ENCODE measurements at regions not wholly inside any gene's neighbourhood (a gene's known extent, or its start where the extent isn't known, plus 50 kb on each side); places are given as distances from the start of the nearest gene placed in this dataset.

- Histone ChIP-seq H3K4me3 (ENCODE audit: low read length) (no peak overlapping the region), H3K4me1 (ENCODE audit: low read length) (no peaks in the 10 kb centered on the region), H3K4me2 (ENCODE audit: low read depth, low read length) (no peak overlapping the region), H4K20me1 (ENCODE audit: insufficient read depth, low read length) (no peaks in the 10 kb centered on the region), H2AFZ (ENCODE audit: low read length) (no peak overlapping the region), H3K9me3 (replicated peaks; ENCODE audit: insufficient read depth, low read length) (no peaks in the 10 kb centered on the region), H3K27ac (ENCODE audit: low read length) (no peak overlapping the region), H3F3A (ENCODE audit: insufficient read depth, low read length) (no peaks in the 10 kb centered on the region), H3K36me3 (replicated peaks; ENCODE audit: insufficient read depth, low read length) (no peaks in the 10 kb centered on the region), H3K79me2 (ENCODE audit: low read length) (no peaks in the 10 kb centered on the region), H3K9ac (ENCODE audit: low read length) (no peak overlapping the region), H3K9me2 (replicated peaks; ENCODE audit: insufficient read depth, low read length) (no peaks in the 10 kb centered on the region), H3K27me3 (replicated peaks; ENCODE audit: insufficient read depth, low read length) (no peaks in the 10 kb centered on the region)
- DNase-seq = no peak
- no peak for TF ChIP-seq EZH2phosphoT487 (IDR thresholded peaks at IDR 0.05; ENCODE audit: low read length)
- TF ChIP-seq CTCF (IDR thresholded peaks at IDR 0.05; ENCODE audit: low read length) = no peak
- no peak for TF ChIP-seq EZH2 (optimal IDR thresholded peaks at IDR 0.05; ENCODE audit: low read depth, low read length)
These were observed 276.9 kb upstream of the PLPP4 start for GRCh38 chr10:120180160-120180559.

- Histone ChIP-seq H3K9ac (ENCODE audit: low read length) (no peak overlapping the region), H3K9me3 (replicated peaks; ENCODE audit: insufficient read depth, low read length) (no peaks in the 10 kb centered on the region), H3K4me2 (ENCODE audit: low read depth, low read length) (no peak overlapping the region), H2AFZ (ENCODE audit: low read length) (no peak overlapping the region), H4K20me1 (ENCODE audit: insufficient read depth, low read length) (no peaks in the 10 kb centered on the region), H3K36me3 (replicated peaks; ENCODE audit: insufficient read depth, low read length) (no peaks in the 10 kb centered on the region), H3K4me1 (ENCODE audit: low read length) (no peaks in the 10 kb centered on the region), H3F3A (ENCODE audit: insufficient read depth, low read length) (no peaks in the 10 kb centered on the region), H3K27me3 (replicated peaks; ENCODE audit: insufficient read depth, low read length) (no peaks in the 10 kb centered on the region), H3K9me2 (replicated peaks; ENCODE audit: insufficient read depth, low read length) (no peaks in the 10 kb centered on the region), H3K4me3 (ENCODE audit: low read length) (no peak overlapping the region), H3K27ac (ENCODE audit: low read length) (no peak overlapping the region), H3K79me2 (ENCODE audit: low read length) (no peaks in the 10 kb centered on the region)
- TF ChIP-seq EZH2phosphoT487 (IDR thresholded peaks at IDR 0.05; ENCODE audit: low read length) (no peak), EZH2 (optimal IDR thresholded peaks at IDR 0.05; ENCODE audit: low read depth, low read length) (no peak), CTCF (IDR thresholded peaks at IDR 0.05; ENCODE audit: low read length) (no peak)
- DNase-seq = no peak
These were observed 275.9 kb upstream of the PLPP4 start for GRCh38 chr10:120181154-120181553.

- DNase-seq = no peak
- H3K36me3 ChIP-seq (replicated peaks; ENCODE audit: insufficient read depth, low read length) = no peaks in the 10 kb centered on the region
- H3K4me2 ChIP-seq (ENCODE audit: low read depth, low read length) = no peak overlapping the region
- H3K79me2 ChIP-seq (ENCODE audit: low read length) = no peaks in the 10 kb centered on the region
- H3K27ac ChIP-seq (ENCODE audit: low read length) = no peak overlapping the region
- TF ChIP-seq CTCF (IDR thresholded peaks at IDR 0.05; ENCODE audit: low read length) (no peak), EZH2phosphoT487 (IDR thresholded peaks at IDR 0.05; ENCODE audit: low read length) (no peak), EZH2 (optimal IDR thresholded peaks at IDR 0.05; ENCODE audit: low read depth, low read length) (no peak)
- no peak overlapping the region for H2AFZ ChIP-seq (ENCODE audit: low read length)
- H3K27me3 ChIP-seq (replicated peaks; ENCODE audit: insufficient read depth, low read length) = no peaks in the 10 kb centered on the region
- H3K4me1 ChIP-seq (ENCODE audit: low read length) = no peaks in the 10 kb centered on the region
- H3F3A ChIP-seq (ENCODE audit: insufficient read depth, low read length) = no peaks in the 10 kb centered on the region
- no peaks in the 10 kb centered on the region for H3K9me2 ChIP-seq (replicated peaks; ENCODE audit: insufficient read depth, low read length)
- H3K9ac ChIP-seq (ENCODE audit: low read length) = no peak overlapping the region
- H3K9me3 ChIP-seq (replicated peaks; ENCODE audit: insufficient read depth, low read length) = no peaks in the 10 kb centered on the region
- H4K20me1 ChIP-seq (ENCODE audit: insufficient read depth, low read length) = no peaks in the 10 kb centered on the region
- no peak overlapping the region for H3K4me3 ChIP-seq (ENCODE audit: low read length)
These were observed 274.6 kb upstream of the PLPP4 start for GRCh38 chr10:120182431-120182830.
